CD4-positive, alpha-beta T cell treated with Interleukin-12 subunit alpha and Interleukin-12 subunit beta, for 1 hour (primary cell): ENCODE measurements at regions not wholly inside any gene's neighbourhood (a gene's known extent, or its start where the extent isn't known, plus 50 kb on each side); places are given as distances from the start of the nearest gene placed in this dataset.
"Not testable (repeated sequence)": the region's sequence is repeated elsewhere in the genome, so short reads cannot be mapped to it uniquely, and the experiment has no call there.

Source experiments
- DNase-seq: peaks from one replicate; pipeline ENCODE4 v3.0.0-alpha.2; 2020

DNA sequence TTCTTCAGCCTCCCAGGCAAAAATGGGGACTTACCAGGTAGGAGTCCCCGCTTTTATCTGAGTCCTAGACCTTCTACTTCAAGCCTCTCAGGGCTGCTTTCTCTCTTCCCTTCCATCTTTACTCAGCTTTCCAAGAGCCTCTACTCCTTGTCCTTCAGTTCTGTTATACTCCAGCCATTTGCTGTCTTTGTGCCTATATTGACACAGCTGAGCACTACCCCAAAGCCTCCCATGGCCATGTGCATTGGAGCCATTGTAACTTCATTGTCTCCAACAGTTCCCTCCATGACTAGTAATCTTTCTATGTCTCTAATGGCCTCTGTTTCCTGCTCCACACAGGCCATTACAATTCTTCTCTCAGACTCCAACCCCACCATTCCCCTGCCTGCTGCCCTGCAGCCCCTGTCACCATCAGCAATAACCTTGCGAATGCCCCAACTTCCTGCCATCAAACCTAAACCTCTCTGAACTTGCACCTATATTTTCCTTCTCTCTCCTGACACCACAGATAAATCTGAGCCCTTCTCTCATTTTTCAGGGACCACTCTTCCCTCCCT lies 77.9 kb upstream of the ADPGK start:
- DNase-seq: no peak

DNA sequence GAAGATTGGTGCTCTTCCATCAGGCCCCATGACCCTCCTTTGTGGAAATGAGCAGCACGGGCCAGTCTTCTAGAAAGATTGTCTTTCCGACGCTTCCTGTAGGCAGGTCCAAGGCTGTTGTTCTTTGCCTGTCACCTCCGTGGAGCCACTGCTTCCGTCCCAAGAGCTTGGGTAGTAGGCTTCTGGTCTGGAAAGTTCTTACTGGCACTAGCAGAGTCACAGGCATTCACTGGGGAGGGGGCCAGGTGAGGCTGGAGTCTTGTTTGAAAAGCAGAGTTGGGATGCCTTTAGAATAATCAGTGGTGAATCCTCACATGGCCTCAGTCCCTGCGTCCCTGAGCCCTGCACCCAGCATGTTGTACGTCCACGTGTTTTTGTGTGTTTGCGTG lies 76.2 kb upstream of the ADPGK start:
- DNase-seq: no peak

DNA sequence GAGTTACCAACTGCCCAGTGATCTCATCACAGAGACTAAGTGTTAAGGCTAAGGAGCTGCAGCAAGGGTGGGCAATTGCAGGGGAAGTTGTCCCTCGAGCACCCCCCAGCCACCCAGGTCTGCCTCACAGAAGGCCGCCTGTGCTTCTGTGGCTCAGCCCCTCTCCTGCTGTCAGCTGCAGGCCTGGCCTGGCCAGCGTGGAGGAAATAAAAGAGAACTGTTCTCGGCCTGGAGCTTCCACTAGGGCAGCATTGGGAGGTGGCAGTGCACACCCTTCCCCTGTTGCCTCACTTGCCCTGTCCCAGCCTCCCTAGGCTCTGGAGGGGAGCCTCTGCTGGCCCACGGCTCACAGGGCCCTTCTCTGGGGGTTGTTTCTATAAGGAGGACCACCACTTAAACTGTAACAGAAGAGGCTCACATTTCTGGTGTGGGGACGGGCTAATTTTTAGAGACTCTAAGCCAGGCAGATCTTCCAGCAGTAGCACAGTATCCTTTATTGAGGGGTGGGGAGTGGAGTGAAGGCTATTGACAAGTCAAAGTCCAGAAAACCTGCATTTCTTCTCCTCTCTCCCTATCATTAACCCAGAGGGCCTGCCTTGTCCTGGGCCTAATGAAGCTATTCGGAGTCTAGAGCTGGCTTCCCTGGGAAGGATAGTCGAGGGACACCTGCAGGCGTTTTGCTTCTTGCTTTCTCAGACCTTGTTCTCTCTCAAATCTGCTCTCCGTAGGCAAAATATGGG lies 75.6 kb upstream of the ADPGK start:
- no peak for DNase-seq

DNA sequence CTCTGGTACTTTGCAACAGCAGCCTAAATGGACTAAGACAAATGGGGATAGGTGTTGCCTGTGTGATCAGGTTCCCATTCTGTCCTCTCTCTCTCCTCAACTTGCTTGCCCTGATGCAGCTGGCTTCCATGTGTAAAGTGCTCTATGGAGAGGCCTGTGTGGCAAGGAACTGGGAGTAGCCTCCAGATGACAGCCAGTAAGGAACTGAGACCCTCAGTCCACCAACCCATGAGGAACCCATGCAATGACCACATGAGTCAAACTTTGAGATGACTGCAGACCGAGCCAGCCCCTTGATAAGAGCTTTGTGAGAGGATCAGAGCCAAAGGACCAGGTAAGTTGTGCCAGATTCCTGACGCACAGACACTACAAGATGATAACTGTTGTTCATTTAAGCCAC lies 74.6 kb upstream of the ADPGK start:
- DNase-seq: no peak

DNA sequence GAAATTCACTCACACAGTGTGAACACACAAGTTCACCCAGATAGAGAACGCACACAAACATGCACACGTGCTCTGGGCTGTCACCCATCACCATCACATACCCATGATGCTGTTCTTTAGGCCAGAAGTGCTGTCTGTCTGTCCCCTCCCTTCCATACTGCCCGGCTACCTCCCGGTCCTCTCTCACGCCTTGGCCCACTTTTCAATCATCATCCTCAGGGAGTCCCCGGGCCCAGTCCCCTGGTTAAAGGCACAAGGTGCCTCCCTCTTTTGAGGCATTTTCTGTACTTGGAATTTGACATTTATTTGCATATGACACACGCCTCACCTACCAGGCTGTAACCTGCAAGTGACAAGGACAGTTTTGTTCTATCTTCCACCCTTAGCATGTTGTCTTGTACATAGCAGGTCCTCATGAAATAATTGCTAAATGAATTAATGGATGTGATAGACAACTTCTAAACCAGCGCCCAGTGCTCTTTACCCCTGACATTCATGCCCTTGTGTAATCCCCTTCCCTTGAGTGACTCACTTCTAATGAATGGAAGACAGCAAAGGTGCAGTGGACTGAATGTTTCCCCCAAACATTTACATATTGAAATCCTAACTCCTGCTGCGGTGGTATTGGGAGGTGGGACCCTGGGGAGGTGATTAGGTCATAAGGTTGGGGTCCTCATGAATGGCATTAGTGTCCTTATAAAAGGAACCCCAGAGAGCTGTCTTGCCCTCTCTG lies 73.9 kb upstream of the ADPGK start:
- DNase-seq: no peak

DNA sequence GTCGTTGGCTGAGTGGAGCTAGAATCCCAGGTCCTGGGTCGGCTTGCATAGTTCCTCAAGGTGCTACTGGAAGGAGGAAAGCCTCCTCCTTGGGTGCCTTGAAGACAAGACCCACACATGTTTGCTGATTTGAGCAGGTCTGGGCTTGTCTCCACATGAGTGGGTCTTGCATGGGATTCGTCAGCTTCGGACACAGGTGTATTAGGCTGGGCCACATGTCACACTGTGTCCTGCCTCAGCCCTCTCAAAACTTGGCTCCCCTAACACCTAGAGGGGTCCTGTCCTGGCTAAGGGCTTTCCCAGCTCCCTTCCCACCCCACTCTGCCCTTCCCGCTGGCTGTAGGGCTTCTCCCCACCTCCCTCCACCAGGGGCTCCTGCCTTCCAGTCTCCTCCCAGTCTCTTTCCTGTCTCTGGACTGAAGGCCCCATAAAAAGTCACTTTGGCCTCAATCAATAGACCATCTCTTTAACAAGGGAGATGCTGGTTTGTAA lies 73.0 kb upstream of the ADPGK start:
- no peak for DNase-seq

DNA sequence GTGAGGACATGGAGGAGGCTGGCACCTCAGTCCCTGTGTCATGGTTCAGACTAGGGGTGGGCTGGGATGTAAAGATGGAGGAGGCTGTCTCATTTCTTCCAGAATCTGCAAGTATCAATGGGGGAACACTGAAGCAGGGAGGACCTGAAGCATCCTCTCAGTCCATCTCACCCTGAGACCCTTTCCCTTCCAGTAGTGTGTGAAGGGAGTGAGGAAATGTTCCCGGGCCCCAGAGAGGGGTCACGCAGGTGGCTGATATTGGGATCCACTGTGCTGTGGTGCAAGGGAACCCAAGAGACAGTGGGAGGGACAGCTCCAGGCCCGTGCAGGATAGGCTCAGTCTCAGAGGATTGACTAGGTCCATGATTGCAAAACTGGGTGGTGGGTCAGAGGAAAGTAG lies 72.2 kb upstream of the ADPGK start:
- no peak for DNase-seq

DNA sequence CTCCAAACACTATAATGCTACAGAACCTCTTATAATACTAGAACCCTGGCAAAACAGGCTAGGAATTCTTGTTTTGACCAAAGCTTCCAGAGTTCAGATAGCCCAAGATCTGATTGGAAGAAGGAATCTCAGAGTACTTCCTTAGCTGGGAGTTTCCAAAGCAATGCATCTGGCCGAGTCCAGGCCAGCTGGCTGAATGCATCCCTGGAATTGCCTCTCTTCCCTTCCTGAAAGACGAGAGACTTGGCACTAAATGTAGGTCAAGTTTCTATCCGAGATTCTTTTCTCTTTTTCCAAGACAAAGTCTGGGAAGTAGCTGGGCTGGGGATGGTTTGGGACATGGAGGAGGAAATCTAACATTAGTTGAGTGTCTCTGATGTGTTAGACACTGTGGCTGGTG lies 68.7 kb upstream of the ADPGK start:
- no peak for DNase-seq

DNA sequence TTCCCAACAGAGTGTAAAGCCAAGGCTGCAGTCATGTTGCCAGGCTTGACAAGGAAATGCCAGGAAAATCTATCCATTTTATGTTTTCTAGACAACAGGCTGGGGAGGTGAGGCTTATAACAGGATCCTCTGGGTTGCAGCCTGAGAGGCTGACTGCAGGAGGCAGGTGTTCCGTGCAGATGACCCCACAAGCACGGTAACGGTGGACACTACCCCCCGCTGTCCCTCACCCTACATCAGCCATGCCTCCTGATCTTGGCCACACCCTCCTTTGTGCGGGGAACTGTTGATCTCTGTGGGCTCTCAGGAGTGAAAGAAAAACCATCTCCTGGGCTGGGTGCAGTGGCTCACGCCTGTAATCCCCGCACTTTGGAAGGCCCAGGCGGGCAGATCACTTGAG lies 68.0 kb upstream of the ADPGK start:
- no peak for DNase-seq

DNA sequence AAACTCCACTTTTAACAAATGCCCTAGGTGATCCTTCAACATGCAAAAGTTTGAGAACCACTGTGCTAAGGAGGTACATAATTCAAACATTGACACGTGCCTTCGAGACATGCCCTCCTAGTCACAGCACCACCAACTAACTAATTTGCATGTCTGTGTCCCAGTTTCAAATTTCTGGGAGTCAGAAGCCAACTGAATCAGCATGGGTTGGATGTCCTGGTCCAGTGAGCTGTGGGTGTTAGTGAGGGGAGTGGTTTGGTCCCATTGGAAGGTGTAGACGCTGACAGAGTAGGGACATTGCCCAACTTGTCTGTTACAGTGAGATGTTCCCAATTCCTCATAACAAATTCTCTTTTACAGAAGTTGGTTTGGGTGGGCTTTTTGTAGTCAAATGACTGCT lies 67.3 kb upstream of the ADPGK start:
- DNase-seq: no peak

DNA sequence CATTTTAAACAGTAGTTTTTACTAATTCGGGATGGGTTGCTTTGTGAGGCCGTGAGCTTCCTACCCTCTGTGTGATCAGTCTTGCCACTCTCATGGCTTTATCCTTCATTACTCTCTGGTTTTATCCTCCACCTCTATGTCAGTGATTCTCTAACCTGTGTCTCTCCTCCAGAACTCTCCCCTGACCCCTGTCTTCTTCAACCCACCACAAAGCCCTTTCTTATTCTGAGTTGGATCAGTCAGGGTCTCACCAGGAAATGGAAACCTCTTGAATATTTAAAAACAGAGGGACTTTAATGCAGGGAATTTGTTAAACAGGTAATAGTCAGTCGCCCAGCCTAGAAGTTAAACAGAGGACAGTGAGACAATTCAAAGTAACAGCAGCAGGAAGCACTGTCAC lies 64.2 kb upstream of the ADPGK start:
- DNase-seq: no peak

DNA sequence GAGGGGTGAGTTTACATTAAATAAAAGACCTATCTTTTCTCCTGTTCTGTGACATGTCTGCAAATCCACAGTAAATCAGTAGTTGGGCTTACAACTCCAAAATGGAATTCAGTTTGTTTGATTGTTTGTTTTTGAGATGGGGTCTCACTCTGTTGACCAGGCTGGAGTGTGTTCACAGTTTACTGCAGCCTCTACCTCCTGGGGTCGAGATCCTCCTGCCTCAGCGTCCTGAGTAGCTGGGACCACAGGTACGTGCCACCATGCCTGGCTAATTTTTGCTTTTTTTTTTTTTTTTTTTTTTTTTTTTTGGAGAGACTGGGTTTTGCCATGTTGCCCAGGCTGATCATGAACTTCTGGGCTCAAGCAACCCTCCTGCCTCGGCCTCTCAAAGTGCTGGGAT lies 63.5 kb upstream of the ADPGK start:
- no peak for DNase-seq

DNA sequence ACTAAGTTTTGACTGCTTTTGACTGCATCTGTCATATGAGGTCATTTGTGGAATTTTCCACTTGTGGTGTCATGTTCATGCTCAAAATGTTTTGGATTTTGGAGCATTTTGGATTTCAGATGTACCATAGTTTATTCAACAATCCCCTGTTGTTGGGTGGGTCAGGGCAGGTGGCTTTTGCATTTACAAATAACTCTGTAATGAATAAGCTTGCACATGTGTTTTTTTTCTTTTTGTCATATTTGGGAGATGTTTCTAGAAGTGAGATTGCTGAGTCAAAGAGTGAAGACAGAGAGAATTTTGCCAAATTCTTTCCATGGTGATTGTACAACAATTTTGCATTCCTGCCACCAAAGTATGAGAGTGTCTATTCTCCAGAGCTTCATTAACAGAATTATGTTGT lies 62.4 kb upstream of the ADPGK start:
- no peak for DNase-seq

DNA sequence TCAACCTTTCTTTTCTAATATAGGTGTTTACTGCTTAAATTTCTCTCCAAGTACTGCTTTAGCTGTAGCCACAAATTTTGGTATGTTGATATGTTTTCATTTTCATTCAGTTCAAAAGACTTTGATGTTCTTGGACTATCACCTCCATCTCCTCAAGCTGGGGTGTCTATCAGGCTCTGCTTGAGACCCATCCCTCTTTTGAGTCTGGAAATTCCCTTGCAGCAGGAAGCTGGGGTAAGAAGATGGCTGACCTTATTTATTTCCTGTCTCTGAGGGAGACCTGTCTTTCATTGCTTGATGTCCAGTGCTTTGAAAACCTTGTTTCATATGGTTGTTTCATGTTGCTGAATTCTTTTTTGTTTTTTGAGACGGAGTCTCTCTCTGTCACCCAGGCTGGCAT lies 60.5 kb upstream of the ADPGK start:
- no peak for DNase-seq

DNA sequence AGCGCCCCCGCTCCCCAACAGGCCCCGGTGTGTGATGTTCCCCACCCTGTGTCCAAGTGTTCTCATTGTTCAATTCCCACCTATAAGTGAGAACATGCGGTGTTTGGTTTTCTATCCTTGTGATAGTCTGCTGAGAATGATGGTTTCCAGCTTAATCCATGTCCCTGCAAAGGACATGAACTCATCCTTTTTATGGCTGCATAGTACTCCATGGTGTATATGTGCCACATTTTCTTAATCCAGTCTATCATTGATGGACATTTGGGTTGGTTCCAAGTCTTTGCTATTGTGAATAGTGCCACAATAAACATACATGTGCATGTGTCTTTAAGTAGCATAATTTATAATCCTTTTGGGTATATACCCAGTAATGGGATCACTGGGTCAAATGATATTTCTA lies 59.8 kb upstream of the ADPGK start:
- DNase-seq: not testable (repeated sequence)

DNA sequence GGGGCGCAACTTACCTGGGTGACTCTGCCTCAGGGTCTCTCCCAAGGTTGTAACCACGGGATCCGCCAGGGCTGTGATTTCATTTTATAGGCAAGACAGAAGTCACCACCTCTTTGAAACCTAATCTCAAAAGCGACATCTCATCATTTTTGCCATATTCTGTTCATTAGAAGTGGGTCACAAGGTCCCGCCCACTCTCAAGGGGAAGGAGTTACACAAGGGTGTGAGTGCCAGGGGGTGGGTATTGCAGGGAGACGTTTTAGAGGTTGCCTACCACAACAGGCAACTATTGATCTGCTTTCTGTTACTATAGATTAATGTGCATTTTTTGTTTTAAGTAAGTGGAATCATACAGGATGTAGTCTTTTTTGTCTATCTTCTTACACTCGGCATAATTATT lies 56.6 kb upstream of the ADPGK start:
- no peak for DNase-seq

DNA sequence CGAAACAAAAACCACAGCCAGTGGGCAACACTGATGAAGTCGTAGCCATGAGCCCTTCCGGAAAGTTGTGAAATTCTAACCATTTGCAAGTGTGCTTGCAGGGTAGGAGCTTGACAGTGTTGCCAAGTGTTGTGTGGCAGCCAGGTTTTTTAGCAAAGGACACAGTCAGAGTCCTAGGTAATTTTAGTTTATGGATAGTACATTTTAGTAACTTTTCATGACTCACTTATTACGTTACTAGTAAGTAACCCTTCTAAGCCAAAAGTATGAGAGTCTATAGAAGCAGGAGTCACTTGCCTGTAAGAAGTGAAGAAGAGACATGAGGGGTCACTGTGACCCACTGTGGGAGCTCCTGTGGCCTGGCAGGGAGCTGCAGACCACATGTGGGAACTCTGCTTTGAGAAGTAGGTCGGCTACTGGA lies 54.8 kb upstream of the ADPGK start:
- DNase-seq: no peak

DNA sequence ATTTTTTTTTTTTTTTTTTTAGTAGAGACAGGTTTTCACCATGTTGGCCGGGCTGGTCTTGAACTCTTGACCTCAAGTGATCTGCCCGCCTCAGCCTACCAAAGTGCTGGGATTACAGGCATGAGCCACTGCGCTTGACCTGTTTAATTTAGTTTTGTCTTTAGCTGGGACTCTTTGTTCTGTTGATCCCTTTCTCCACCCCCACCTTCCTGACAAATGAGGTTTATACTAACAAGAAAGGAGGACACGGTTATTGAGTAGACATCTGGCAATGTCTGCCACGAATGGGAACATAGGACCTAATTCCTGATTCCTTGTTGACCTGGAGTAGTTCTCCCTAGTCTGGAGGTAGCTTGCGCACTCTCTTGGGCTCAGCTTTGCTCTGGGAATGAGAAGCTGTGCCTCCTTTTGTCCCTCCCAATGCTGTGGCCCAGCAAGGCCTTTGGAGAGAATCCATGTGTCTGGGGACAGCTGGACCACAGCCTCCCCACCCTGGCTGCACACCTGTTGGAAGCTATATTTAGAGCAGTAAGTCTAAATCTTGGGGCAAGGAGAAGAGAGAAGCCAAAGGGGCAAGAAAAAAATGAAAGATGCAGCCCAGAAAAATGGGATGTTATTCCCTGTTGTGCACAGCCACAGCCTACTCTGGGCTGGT lies 53.2 kb upstream of the ADPGK start:
- no peak for DNase-seq

DNA sequence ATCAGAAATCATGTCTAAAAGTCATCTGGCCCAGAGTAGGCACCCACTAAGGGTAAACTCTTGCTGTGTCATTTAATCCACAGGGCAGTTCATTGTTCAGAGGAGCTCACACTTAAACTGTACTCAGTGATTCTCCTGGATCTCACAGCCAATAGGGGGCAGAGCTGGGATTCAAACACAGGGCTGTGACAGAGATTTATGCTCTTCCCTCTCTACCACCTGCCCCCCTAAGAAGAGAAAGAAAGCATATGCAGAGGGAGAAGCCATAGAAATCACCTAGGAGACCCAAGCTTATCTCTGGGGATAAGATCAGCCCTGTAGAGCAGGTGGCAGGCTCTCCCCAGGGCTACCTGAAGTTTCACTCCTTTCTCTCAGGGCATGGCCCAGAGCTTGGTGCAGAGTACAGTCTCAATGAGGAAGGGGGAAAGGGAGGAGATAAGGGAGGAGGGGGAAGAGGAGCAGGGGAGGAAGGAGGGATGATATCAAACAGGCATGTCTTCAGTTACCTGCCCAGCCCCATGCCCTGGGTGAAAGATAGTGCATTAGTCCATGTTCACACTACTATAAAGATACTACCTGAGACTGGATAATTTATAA lies 51.8 kb upstream of the ADPGK start:
- DNase-seq: no peak

DNA sequence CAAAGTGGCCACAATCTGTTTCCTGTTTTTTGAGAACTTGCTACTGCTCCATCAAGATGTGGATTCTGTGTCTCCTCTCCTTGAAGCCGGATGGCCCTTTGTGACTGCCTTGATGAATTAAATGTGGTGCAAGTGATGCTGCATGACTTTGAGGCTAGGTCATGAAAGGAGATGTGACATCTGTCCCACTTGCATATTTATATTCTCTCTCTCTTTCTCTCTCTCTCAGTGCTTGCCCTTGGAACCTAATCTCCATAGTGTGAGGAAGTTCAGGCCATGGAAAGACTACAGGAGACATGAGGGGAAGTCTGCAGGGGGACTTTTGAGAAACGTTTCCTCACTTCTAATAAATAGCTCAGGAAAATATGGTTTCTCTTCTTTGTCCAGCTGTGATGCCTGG lies 50.0 kb upstream of the ADPGK start:
- no peak for DNase-seq
